ENCODE measurements at regions not wholly inside any gene's neighbourhood (a gene's known extent, or its start where the extent isn't known, plus 50 kb on each side); places are given as distances from the start of the nearest gene placed in this dataset.

- no peak for TF ChIP-seq ZBTB7A (IDR thresholded peaks at IDR 0.05; ENCODE audit: low read depth)
- no peak for TF ChIP-seq REST (IDR thresholded peaks at IDR 0.05; ENCODE audit: low read depth)
- no peak for TF ChIP-seq RAD21 (IDR thresholded peaks at IDR 0.05; ENCODE audit: low read depth)
- no peak for TF ChIP-seq TAF1 (IDR thresholded peaks at IDR 0.05; ENCODE audit: low read depth)
- no peak for TF ChIP-seq CREB1 (IDR thresholded peaks at IDR 0.05; ENCODE audit: low read depth)
- TF ChIP-seq CEBPB (IDR thresholded peaks at IDR 0.05), result no peak
- TF ChIP-seq, protein P1, sequence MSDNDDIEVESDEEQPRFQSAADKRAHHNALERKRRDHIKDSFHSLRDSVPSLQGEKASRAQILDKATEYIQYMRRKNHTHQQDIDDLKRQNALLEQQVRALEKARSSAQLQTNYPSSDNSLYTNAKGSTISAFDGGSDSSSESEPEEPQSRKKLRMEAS (IDR thresholded peaks at IDR 0.05), result no peak
- TF ChIP-seq EP300 (IDR thresholded peaks at IDR 0.05; ENCODE audit: borderline replicate concordance), result no peak
- no peak for TF ChIP-seq EGR1 (IDR thresholded peaks at IDR 0.05)
- TF ChIP-seq NFIC (IDR thresholded peaks at IDR 0.05), result no peak
Measured at GRCh38 chr1:187634940-187635339, 806.2 kb downstream of the PLA2G4A start.
